NOMO-1 treated with DMSO at 0.1 percent for 48 hours (cell line): ENCODE measurements at regions not wholly inside any gene's neighbourhood (a gene's known extent, or its start where the extent isn't known, plus 50 kb on each side); places are given as distances from the start of the nearest gene placed in this dataset.
A peak's percentile ranks its signal among the peaks of the same experiment; 100 is the strongest.

Source experiments
- DNase-seq: peaks from one replicate; lab custom pipeline; 2025; ENCODE audit not compliant: unreplicated experiment; lab: John Stamatoyannopoulos, UW

DNA sequence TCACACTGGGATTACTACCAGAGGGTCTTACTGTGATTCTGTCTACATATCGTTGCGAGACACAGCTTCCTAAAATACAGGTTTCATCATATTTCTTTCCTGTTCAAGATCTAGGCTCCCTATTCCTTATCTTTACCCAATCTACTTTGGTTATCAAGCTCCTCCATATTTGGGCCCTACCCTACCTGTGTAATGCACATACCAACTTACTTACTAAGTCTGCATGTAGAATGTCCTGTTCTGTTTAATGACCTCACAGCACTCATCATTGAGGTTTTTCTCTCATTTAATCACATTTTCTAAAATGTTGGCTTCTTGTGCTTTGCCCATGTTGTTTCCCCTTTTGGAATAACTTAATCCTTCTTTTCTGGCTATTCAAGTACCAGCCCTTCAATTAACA, 551.1 kb downstream of the ZEB2 start:
- DNase-seq, result no peak

DNA sequence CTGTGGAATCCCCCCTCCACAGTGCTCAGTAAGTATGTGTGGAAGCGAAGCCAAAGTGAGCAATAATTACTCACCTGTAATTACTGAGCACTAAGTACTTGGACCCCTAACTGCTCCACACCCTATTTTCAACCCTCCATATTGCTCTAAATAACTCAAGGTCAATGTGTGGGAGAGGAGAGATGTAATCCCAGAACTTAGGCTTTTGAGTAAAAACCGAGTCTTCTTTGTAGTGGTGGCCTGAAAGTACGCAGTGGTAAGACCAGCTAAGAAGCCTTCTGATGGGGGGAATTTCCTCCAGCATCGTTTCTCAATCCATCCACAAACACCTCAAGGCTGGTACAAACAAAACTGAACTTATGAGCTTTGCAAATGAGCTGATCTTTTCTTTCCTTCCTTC, 551.6 kb downstream of the ZEB2 start:
- no peak for DNase-seq

GRCh38 chr2:143965493-143966164, 554.3 kb downstream of the ZEB2 start:
- DNase-seq, result no peak

GRCh38 chr2:143964891-143965290, 555.0 kb downstream of the ZEB2 start:
- no peak for DNase-seq

DNA sequence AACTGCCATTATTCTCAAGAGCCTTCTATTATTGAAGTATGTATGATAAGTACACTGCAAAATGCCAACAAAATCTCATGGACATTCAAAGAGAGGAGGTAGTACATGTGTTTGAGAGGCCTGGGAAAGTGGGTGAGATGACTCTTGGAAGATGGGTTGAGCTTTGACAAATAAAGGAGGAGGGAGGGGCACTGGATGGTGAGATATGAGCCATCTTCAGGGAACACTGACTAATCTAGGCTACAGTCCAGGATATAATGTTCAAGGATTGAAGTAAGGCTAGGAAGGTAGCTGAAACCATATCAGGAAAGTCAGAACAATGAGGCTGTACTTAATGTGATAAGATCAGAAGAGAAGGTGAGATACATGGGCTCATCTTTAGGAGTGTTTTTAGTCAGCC, 559.7 kb downstream of the ZEB2 start:
- DNase-seq, result no peak

- DNase-seq, result no peak
Observed at GRCh38 chr2:143957321-143957720, 562.6 kb downstream of the ZEB2 start.

DNA sequence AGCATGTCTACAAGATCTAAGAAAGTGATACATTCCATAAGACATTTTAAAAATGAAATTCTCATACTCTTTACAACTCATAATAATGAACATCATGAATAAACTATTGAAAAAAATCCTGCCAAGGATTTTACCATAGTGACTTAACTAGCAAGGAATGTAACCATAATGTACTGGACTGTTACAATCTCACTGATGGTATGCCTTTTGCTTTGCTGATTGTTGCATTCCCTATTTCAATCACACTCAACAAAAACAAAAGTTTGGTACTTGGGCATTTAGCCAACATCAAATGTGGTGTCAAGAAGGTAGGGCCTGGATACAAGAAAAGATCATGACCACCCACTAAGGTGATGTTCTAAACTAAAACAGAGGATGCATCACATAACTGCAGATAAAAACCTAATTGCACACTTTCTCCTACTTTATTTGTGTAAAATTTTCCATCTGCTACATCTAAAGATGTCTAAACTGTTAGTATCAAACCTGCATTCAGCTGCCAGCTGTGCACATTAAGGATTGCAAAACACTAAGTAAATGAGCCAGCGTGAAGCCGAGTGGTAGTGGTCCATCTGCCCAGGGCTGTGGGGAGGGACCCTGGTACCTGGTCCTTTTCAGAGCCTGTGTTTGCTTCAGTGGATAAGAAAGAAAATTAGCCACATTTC, 564.4 kb downstream of the ZEB2 start:
- no peak for DNase-seq

- DNase-seq, result no peak
Observed at GRCh38 chr2:143954844-143955243, 565.1 kb downstream of the ZEB2 start.

DNA sequence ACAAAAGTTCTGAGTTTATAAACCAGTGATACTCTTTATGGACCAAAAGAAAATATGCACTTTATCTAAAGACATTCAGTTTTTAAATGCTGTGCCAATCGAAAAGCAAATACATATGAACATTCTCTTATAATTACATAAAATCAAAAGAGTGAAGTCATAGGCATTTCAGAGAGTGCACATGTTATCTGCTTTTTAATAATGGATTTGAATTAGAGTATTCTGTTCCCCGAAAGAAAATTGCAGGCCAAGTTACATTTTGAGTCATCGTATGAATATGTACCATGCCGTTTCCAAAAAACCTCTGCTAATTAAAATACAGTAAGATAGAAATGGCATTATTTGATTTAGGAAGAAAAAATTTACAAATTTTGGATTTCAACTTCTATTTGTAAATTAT, 565.7 kb downstream of the ZEB2 start:
- DNase-seq, result no peak

GRCh38 chr2:143953451-143954030, 566.4 kb downstream of the ZEB2 start:
- no peak for DNase-seq

DNA sequence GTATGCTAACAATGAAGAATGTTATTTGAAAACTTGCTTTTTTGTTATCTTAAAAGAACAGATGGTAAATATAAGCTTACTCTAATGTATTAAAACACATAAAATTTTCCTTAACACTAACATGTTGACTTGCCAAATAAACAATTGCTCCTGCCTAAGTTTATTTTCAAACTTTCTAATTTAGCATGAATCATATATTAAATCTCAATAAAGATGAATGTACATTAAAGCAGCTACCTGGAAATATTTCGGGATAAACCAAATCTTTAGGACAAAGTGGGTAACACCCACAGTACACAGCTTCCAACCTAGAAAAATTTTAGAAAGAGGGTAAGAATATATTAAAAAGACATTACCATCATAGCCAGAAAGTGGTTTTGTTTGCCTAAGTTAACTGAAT, 567.4 kb downstream of the ZEB2 start:
- DNase-seq, result no peak

DNA sequence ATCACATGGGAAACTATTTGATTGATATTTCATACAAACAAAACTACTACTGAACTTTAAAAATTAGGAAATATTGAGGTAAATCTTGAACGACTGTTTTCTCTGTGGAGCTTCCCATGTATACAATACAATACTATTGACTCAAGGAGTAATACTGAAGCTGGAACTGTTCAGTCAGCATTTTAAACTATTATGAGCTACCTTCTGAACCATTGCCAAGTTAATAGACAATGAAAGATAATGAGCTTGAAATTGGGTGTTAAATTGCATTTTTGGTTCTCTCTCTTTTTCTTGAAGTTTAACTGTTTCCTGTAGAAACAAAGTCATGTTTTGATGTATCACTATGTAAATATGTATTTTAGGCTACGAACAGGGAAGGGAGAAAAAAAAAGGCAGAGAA, 569.2 kb downstream of the ZEB2 start:
- DNase-seq, result no peak

DNA sequence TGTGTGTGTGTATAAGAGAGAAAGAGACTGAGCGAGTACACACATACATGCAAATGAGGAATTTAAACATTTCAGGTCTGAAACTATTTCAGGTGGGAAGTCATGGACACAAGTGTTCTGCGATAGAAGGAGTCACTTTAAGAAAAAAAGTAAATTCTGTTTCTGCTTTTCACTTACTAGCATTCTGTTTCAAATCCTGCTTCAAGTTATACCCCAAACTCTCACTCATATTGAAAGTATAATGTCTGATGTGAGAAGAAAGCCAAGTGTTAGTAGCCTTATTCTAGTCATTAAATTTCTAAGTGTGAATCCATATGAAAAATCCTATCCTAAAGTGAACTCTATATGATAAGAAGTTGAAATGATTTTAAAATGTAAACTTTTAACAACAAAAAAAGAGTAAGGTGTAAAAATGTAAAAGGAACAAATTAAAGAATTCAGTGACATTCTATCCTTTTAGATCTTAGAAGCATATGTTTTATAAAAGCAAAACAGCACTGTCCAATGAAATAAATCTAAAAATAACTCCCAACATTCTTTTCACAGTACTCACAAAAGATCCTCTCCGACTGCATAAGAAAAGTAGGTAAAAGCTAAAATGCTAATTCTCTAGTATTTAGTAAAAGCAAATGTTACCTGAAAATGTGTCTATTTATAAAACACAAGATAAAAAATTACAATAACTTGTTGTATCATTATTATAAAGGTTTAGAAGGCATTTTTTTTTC, 570.6 kb downstream of the ZEB2 start:
- no peak for DNase-seq

GRCh38 chr2:143948710-143949109, 571.2 kb downstream of the ZEB2 start:
- DNase-seq, result no peak

GRCh38 chr2:143946436-143947391, 573.2 kb downstream of the ZEB2 start:
- peak; percentile 91 for DNase-seq

DNA sequence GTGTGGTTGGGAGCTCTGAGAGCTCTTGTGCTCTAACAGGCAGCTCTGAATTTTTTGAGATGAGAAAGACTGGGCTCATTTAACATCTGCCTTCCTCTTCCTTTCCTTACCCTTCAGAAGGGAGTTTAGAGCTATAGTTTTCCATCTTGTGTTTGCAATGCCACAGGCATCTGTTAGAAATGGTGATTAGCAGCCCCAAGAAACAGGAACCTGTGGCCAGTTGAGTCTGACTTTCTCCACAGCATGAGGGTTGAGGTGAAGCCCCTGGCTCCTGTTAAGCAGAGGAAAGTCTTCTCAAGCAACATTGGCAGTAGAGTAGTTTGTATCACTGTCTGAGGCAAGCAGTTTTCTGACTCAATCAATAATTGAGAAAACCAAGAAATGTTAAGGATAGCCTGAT, 577.4 kb downstream of the ZEB2 start:
- DNase-seq, result peak; percentile 25

GRCh38 chr2:143940720-143941119, 579.2 kb downstream of the ZEB2 start:
- DNase-seq, result no peak

DNA sequence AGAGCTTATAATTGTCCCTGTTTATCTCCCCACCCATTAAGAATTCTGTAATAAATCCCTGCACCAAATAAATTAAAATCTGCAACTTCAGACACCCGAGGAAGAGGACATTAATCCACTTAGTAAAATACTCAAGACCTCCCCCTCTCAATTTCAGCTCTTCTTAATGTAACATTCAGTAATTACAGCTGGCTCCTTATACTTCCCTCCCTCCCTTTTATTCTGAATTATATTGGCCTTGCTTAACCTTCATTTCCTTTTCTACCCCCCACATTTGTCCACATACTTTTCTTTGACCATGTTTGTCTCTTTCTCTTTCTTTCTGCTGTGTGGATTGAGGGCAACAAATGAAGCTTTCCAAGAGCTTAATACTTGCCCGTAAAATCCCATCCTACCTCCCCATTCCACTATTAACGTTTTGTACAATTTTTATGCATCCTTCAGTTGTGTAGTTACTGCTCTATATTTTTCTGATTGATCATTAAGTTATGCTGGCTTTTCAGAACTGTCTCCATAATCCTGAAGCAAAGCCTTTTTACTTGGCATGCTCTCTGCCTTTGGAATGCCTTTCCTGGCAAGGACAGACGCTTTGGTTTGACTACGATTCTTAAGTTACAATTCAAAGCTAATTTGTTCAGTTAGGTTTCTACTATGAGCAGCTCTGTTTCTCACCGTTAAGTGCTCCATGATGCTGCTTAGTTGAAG, 580.1 kb downstream of the ZEB2 start:
- DNase-seq, result no peak

DNA sequence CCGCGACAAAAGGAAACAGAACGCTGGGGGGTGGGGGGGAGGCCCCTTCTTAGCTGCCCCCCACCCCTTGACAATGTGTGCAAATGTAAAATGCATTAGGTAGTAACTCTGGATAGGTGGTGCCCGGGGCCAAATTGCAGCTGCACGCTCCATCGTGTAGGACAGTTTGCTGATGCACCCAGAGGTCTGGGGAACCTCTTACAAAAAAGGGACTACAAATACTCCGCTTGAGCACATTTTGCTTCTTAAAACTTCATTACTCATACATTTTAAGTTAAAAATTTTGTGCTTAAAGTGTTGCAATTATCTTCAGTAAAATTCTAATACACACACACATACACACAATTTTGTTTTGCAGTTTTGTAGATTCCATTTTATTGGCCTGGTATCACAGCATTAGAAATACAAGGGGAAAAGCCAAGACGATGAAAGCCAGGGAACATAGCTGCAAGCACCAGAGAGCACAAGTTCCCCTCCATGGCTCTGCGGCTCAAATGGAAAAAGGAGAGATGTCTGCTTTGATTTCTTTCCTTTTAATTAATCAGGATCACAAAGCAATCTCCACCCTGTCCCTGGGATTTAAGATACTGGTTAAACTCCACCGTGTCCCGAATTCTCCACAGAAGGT, 582.1 kb downstream of the ZEB2 start:
- no peak for DNase-seq
